ENCODE measurements at regions not wholly inside any gene's neighbourhood (a gene's known extent, or its start where the extent isn't known, plus 50 kb on each side); places are given as distances from the start of the nearest gene placed in this dataset.

DNA sequence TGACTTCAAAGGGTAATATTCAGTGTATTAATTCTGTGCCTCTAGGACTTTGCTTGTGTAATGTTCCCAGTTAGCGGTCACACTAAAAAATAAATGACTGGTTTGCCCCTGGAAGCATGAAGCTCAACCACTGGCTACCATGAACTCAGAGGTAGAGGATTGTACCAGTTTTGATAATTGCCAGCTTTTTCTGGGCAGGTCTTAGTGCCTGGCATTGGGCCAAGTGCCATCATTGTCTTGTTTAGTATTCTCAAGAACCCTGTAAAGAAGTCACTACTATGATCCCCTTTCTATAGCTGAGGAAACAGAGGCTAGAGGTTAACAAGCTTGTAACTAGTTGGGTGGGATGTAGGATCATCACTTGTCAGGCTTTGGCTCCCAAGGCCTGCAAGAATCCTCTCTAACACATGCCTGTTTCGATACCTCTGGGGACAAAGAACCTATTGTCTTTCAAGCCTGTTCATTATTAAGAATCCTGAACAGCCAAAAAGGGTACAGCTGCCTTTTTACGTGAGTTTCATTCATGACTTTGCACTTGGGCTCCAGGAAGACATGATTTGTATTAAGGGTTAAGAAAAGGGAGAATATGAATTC lies 121.9 kb upstream of the JUN start:
- no peak overlapping the region for H3K4me3 Mint-ChIP-seq
- no peaks in the 10 kb centered on the region for H3K27me3 Mint-ChIP-seq
- peaks cover 15% of the 10 kb centered on the region for H3K4me1 Mint-ChIP-seq
- no peak for DNase-seq
- no peak for ATAC-seq
- ChIA-PET CTCF (interaction anchor here (0.6 to 0.8 kb wide), 2 partner anchors 11 to 24 kb away, joined by 3 read pairs; no protein-coding TSS in a partner anchor), POLR2A (no interaction called here)
- no peak overlapping the region for H3K27ac Mint-ChIP-seq
- H3K9me3 Mint-ChIP-seq (ENCODE audit: low read depth) = no peaks in the 10 kb centered on the region
- no peaks in the 10 kb centered on the region for H3K36me3 Mint-ChIP-seq (ENCODE audit: low read depth)
- intact Hi-C loops (cut with DNase I, micrococcal nuclease) = no loop called here

DNA sequence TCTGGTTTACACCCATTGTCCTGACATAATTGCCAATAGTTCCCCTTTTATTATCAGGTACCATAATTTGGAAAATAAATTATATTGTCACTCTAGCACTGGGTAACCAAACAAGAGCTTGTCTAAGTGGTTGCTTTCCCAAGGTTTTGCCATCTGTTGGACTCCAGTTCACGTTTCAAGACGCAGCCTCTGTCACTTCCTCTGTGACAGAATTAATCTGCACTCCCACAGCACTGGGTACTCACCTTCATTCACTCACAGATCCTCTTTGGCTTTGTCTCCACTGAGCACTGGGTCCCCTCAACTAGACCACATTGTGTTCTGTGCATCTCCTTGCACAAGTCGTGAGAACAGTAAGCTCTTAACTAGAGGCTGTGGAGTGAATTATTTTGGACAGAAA lies 123.6 kb upstream of the JUN start:
- intact Hi-C loops (cut with DNase I, micrococcal nuclease) = no loop called here

DNA sequence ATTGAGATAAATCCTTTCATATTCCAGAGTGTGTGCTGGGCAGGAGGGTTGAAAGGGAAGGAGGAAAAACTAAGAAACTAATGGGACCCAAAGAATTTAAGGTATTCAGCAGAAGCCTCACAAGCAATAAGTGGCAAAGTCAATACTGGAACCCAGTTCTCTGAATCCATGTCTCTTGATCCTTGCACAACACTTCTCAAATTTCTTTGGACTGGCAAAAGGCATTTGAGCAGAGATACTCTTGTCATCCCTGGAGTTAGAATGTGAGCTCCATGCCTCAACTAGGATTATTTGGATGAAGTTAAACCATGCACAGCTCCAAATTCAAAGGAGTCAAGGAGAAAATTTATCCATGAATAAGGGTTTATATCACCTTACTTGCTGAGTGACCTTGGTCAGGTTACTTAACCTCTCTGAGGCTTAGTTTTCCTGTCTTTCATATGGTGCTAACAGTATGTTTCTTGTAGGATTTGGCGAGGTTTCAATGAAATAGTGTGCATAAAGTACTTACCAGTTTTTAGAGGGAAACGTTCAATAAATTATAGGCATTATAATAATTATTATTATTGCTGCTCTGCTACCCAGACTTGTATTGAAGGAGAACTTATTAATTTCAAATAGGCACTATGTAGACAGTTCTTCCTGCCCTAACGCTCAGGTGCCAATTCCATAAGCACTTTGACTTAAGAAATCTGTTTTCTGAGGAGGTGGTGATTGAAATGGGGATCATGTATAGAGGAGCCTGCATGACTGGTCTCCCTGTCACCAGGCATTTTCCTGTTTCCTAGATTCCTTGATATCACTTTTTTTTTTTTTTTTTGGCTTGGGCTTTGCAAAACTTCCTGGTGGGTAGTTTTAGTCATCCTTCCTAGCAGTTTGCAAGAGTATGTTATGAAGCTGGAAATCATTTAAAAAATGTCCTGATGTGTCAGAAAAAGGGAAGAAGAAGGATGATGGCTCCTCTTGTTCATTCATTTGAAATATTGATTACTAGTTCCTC lies 125.0 kb upstream of the JUN start:
- DNase-seq (no peak), ATAC-seq (no peak)
- Mint-ChIP-seq H3K36me3 (ENCODE audit: low read depth) (no peaks in the 10 kb centered on the region), H3K4me3 (no peak overlapping the region), H3K27me3 (no peaks in the 10 kb centered on the region), H3K27ac (no peak overlapping the region), H3K9me3 (ENCODE audit: low read depth) (no peaks in the 10 kb centered on the region), H3K4me1 (peaks cover 9% of the 10 kb centered on the region)
- ChIA-PET CTCF (interaction anchor here (0.7 kb wide), 1 partner anchor 12 kb away, joined by 3 read pairs; no protein-coding TSS in a partner anchor), POLR2A (no interaction called here)
- intact Hi-C loops (cut with DNase I, micrococcal nuclease) = no loop called here

More for the DNA sequence above, 123.6 kb upstream of the JUN start:
- H3K9me3 Mint-ChIP-seq (ENCODE audit: low read depth) = no peaks in the 10 kb centered on the region
- DNase-seq (no peak), ATAC-seq (no peak)
- POLR2A ChIA-PET = interaction anchor here (0.6 kb wide), 1 partner anchor 847 kb away, joined by 3 read pairs; no protein-coding TSS in a partner anchor
- CTCF ChIA-PET = no interaction called here
- H3K4me3 Mint-ChIP-seq = no peak overlapping the region
- H3K36me3 Mint-ChIP-seq (ENCODE audit: low read depth) = no peaks in the 10 kb centered on the region
- no peaks in the 10 kb centered on the region for H3K27me3 Mint-ChIP-seq
- H3K4me1 Mint-ChIP-seq = peaks cover 15% of the 10 kb centered on the region
- no peak overlapping the region for H3K27ac Mint-ChIP-seq

DNA sequence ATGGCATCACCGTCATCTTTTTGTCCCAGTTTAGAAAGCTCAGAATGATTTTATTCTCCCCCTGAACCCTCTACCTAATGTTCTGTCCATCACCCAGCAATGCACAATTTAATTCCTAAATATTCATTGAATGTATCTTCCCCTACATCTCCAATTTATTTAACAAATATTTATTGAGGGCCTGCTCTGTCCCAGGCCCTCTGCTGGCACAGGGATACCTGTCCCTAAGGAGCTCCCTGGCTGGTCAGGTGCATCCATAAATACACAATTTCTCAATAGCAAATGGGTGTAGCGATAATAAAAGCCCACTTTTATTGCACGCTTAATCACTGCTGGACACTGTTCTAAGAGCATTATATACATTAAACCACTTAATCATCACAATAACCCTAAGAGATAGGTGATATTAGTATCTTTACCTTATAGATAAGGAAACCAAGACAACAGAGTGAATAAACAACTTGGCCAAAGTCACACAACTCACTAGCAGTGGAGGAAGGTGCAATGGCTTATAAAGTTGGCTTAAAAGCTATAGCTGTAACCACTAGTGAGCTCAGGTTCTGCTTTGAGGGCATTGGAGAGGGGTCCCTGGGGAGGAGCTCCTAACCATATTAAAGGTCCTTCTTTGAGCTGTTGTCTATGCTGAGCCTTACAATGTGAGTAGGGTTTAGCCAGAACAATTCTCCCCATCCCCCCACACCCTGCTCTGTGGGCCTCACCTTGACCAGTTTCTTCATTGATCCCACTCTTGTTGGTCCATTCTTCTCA lies 126.3 kb upstream of the JUN start:
- peaks cover under 1% of the 10 kb centered on the region for H3K4me1 Mint-ChIP-seq
- DNase-seq = no peak
- H3K36me3 Mint-ChIP-seq (ENCODE audit: low read depth) = peaks cover 4% of the 10 kb centered on the region
- H3K27me3 Mint-ChIP-seq = no peaks in the 10 kb centered on the region
- POLR2A ChIA-PET = no interaction called here
- intact Hi-C loops (cut with DNase I, micrococcal nuclease) = no loop called here
- CTCF ChIA-PET = interaction anchor here (0.5 to 1.1 kb wide), 2 partner anchors 10 to 247 kb away, joined by 3 read pairs; no protein-coding TSS in a partner anchor
- peaks cover 5% of the 10 kb centered on the region for H3K9me3 Mint-ChIP-seq (ENCODE audit: low read depth)
- ATAC-seq = no peak
- H3K4me3 Mint-ChIP-seq = no peak overlapping the region
- H3K27ac Mint-ChIP-seq = no peak overlapping the region

DNA sequence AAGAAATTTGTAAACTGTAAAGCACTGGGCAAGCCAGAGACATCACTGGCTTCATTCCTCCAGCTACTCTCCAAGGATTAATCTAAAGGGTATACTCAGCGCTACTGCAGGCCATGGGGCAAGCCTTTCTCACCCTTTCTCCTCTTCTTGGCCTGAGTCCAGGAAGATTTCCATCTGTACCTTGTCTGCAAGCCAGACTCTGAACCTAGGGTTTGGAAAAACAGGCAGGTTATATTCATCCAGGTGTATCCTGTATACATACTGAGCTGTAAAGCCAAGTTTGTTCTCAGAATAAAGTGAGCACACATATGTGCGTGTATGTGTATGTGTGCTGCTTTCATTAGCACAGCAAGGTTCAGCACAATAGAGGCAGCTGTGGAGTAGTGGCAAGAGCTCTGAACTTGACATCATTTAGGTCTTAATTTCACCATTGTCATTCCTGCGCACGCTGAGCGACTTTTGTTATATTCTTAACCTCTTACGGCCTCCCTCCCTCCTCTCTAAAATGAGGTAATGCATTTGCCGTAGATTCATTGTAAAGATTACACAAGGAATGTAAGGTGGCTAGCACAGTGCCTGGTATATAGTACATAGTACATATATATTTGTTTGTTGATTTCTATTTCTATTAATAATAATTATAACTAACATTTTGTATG lies 128.1 kb upstream of the JUN start:
- intact Hi-C loops (cut with DNase I, micrococcal nuclease) = no loop called here
- Mint-ChIP-seq H3K4me1 (no peaks in the 10 kb centered on the region), H3K4me3 (no peak overlapping the region), H3K27ac (no peak overlapping the region), H3K36me3 (ENCODE audit: low read depth) (peaks cover 6% of the 10 kb centered on the region), H3K9me3 (ENCODE audit: low read depth) (peaks cover 7% of the 10 kb centered on the region), H3K27me3 (peaks cover 3% of the 10 kb centered on the region)
- CTCF ChIA-PET = interaction anchor here (1.1 kb wide), 1 partner anchor 788 kb away, joined by 3 read pairs; no protein-coding TSS in a partner anchor
- POLR2A ChIA-PET = no interaction called here
- DNase-seq = no peak
- no peak for ATAC-seq

DNA sequence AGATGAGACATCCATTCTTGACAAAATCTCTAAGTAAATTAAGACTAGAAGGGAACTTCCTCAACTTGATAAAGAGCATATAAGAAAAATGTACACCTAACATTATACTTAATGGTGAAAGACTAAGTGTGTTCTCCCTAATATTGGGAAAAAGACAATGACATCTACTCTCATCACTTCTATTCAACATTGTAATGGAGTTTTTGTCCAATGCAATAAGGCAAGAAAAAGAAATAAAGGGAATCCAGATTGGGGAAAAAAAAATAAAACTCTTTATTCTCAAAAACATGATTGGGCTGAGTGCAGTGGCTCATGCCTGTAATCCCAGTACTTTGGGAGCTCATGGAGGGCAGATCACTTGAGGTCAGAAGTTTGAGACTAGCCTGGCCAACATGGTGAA lies 131.1 kb upstream of the JUN start:
- H3K27ac Mint-ChIP-seq = no peak overlapping the region
- intact Hi-C loops (cut with DNase I, micrococcal nuclease) = no loop called here
- DNase-seq (no peak), ATAC-seq (no peak)
- peaks cover 4% of the 10 kb centered on the region for H3K27me3 Mint-ChIP-seq
- H3K4me1 Mint-ChIP-seq = no peaks in the 10 kb centered on the region
- H3K4me3 Mint-ChIP-seq = no peak overlapping the region
- H3K36me3 Mint-ChIP-seq (ENCODE audit: low read depth) = peaks cover 6% of the 10 kb centered on the region
- CTCF ChIA-PET = no interaction called here
- POLR2A ChIA-PET = no interaction called here
- H3K9me3 Mint-ChIP-seq (ENCODE audit: low read depth) = peaks cover 7% of the 10 kb centered on the region

DNA sequence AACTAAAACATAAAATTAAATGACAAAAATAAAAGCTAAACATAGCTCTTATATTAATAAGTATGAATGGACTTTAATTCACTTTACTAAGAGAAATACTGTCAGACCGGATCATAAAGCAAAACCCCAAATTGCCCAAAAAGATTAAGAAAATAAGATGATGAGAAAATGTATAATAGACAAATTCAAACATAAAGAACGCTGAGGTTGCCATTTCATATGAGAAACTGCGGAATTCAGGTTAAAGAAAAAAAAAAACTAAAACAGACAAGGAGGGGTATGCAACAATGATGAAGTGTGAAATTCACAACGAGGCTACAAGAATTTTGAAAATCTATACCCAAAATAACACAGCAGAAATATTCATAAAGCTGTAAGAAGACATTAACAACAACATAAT lies 133.6 kb upstream of the JUN start:
- no peak overlapping the region for H3K4me3 Mint-ChIP-seq
- peaks cover 4% of the 10 kb centered on the region for H3K27me3 Mint-ChIP-seq
- no peak overlapping the region for H3K27ac Mint-ChIP-seq
- DNase-seq = no peak
- ATAC-seq = no peak
- CTCF ChIA-PET = interaction anchor here (0.8 kb wide), 1 partner anchor 12 kb away, joined by 3 read pairs; no protein-coding TSS in a partner anchor
- H3K4me1 Mint-ChIP-seq = peaks cover 5% of the 10 kb centered on the region
- H3K36me3 Mint-ChIP-seq (ENCODE audit: low read depth) = peaks cover 6% of the 10 kb centered on the region
- POLR2A ChIA-PET = no interaction called here
- peaks cover 7% of the 10 kb centered on the region for H3K9me3 Mint-ChIP-seq (ENCODE audit: low read depth)
- intact Hi-C loops (cut with DNase I, micrococcal nuclease) = no loop called here

DNA sequence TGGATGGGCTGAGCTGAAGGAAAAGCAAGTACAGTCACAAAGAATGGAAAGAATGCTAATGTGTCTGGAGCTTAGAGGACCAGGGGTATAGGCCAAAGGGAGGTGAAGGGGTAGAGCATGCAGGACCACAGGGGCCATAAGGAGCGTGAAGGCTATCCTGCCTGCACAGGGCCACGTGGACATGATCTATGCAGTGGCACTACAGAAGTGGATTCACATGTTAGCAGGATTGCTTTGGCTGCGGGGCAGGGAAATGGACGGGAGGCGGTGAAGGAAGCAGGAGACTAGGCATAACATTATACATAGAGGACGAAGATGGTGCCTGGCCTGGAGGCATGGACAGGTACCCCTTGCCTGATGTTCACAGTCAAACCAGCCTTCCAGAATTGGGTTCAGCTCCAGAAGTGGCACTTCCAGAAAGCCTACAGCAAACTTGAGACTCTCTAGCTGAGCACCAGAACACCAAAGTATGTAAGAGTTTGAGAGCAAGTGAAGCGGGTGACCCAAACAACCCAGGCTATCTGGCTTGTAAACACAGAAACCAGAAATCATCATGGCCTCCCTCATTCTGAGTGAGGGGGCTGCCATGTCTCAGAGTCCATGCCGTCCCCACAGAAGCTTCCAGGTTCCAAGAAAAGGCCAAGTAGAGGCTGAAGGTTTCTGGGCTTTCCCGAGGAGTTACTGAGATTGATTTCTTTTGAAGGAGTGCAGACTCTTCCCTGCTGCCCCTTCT lies 135.5 kb upstream of the JUN start:
- Mint-ChIP-seq H3K27me3 (peaks cover 4% of the 10 kb centered on the region), H3K36me3 (ENCODE audit: low read depth) (peaks cover 4% of the 10 kb centered on the region), H3K4me3 (no peak overlapping the region), H3K9me3 (ENCODE audit: low read depth) (peaks cover 4% of the 10 kb centered on the region), H3K27ac (no peak overlapping the region), H3K4me1 (peaks cover 12% of the 10 kb centered on the region)
- CTCF ChIA-PET = interaction anchor here (1.4 kb wide), 1 partner anchor 9 kb away, joined by 3 read pairs; no protein-coding TSS in a partner anchor
- POLR2A ChIA-PET = no interaction called here
- intact Hi-C loops (cut with DNase I, micrococcal nuclease) = no loop called here
- no peak for DNase-seq
- no peak for ATAC-seq

DNA sequence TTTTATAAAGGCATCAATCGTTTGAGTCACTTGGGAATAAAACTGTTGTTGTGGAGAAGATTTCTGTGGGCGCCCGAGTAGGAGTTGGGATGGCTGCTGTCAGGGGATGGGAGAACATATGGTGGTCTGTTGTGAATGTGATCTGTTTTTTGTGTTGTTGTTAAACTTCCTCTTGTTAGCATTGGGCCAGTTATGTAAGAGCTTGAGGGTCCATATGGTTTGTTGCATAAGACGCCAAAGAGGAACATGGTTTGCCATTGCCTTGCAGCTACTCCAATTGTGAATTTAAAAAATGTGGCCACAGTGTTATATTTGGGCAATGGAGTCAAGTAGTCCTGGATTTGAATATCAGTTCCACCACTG lies 136.1 kb upstream of the JUN start:
- no peak for ATAC-seq
- CTCF ChIA-PET = interaction anchor here (1.3 to 1.4 kb wide), 2 partner anchors 10 to 23 kb away, joined by 3 read pairs; no protein-coding TSS in a partner anchor
- peaks cover 4% of the 10 kb centered on the region for H3K27me3 Mint-ChIP-seq
- H3K9me3 Mint-ChIP-seq (ENCODE audit: low read depth) = peaks cover 2% of the 10 kb centered on the region
- H3K27ac Mint-ChIP-seq = no peak overlapping the region
- peaks cover 12% of the 10 kb centered on the region for H3K4me1 Mint-ChIP-seq
- intact Hi-C loops (cut with DNase I, micrococcal nuclease) = no loop called here
- DNase-seq = no peak
- peaks cover 3% of the 10 kb centered on the region for H3K36me3 Mint-ChIP-seq (ENCODE audit: low read depth)
- POLR2A ChIA-PET = no interaction called here
- H3K4me3 Mint-ChIP-seq = no peak overlapping the region

DNA sequence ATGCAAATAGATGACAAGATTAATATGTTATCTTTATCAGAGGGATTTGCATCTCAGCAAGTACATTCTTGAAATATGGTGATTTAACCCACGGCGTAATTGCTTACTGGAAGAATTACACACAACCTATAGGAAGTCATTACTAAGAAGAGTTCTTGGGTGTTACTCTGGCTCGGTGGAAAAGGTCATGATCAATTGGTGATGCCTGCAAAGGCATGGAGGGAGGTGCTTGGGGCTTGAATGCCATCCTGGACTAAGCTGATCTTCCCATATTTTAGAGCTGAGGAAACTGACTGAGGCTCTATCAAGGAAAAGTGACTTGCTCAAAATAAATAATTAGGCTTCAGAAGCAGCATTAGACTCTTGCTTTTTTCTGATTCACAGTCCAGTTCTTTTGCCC lies 137.5 kb upstream of the JUN start:
- Mint-ChIP-seq H3K36me3 (ENCODE audit: low read depth) (no peaks in the 10 kb centered on the region), H3K9me3 (ENCODE audit: low read depth) (no peaks in the 10 kb centered on the region), H3K4me1 (peaks cover 12% of the 10 kb centered on the region), H3K27me3 (peaks cover 4% of the 10 kb centered on the region), H3K4me3 (no peak overlapping the region), H3K27ac (no peak overlapping the region)
- intact Hi-C loops (cut with DNase I, micrococcal nuclease) = no loop called here
- CTCF ChIA-PET = interaction anchor here (1.3 kb wide), 1 partner anchor 24 kb away, joined by 3 read pairs; no protein-coding TSS in a partner anchor
- no peak for DNase-seq
- POLR2A ChIA-PET = no interaction called here
- ATAC-seq = no peak

Data from activated CD4-positive, alpha-beta T cell treated with anti-CD3 and anti-CD28 coated beads for 36 hours (primary cell).